HG03565 (cell line): ENCODE measurements at regions not wholly inside any gene's neighbourhood (a gene's known extent, or its start where the extent isn't known, plus 50 kb on each side); places are given as distances from the start of the nearest gene placed in this dataset.

Experiments
- ATAC-seq: cut with Tn5 transposase; IDR thresholded peaks from one replicate; pipeline ENCODE4 v1.9.1; 2021; ENCODE audit warnings: mild to moderate bottlenecking, moderate library complexity; ENCODE audit not compliant: unreplicated experiment

GRCh38 chr21:28758042-28758882 is 234.4 kb downstream of the LTN1 start:
- ATAC-seq = no peak

- no peak for ATAC-seq
These were observed 237.8 kb downstream of the LTN1 start for GRCh38 chr21:28754862-28755261.

GRCh38 chr21:28754127-28754611 is 238.5 kb downstream of the LTN1 start:
- no peak for ATAC-seq

- ATAC-seq = no peak
These were observed 240.5 kb downstream of the LTN1 start for GRCh38 chr21:28752131-28752530.

- ATAC-seq = no peak
These were observed 241.5 kb downstream of the LTN1 start for GRCh38 chr21:28751176-28751575.

GRCh38 chr21:28750565-28750964 is 242.1 kb downstream of the LTN1 start:
- no peak for ATAC-seq

GRCh38 chr21:28749536-28749935 is 243.1 kb downstream of the LTN1 start:
- ATAC-seq = no peak

GRCh38 chr21:28747464-28747863 is 245.2 kb downstream of the LTN1 start:
- ATAC-seq = no peak

- ATAC-seq = no peak
These were observed 246.5 kb downstream of the LTN1 start for GRCh38 chr21:28746166-28746565.

- ATAC-seq = peak; percentile 76
These were observed 247.3 kb downstream of the LTN1 start for GRCh38 chr21:28745131-28746016.

- ATAC-seq = no peak
These were observed 249.0 kb downstream of the LTN1 start for GRCh38 chr21:28743723-28744122.

GRCh38 chr21:28742527-28742926 is 250.2 kb downstream of the LTN1 start:
- no peak for ATAC-seq

GRCh38 chr21:28740125-28740524 is 252.6 kb downstream of the LTN1 start:
- no peak for ATAC-seq

- peak; percentile 82 for ATAC-seq
These were observed 253.8 kb downstream of the LTN1 start for GRCh38 chr21:28738882-28739281.

GRCh38 chr21:28738420-28738704 is 254.3 kb downstream of the LTN1 start:
- no peak for ATAC-seq

- ATAC-seq = no peak
These were observed 254.8 kb downstream of the LTN1 start for GRCh38 chr21:28737674-28738419.

GRCh38 chr21:28734522-28735175 is 258.0 kb downstream of the LTN1 start:
- ATAC-seq = no peak

GRCh38 chr21:28731700-28732321 is 260.9 kb downstream of the LTN1 start:
- no peak for ATAC-seq

GRCh38 chr21:28729887-28730286 is 262.8 kb downstream of the LTN1 start:
- ATAC-seq = no peak

GRCh38 chr21:28727809-28728208 is 264.9 kb downstream of the LTN1 start:
- no peak for ATAC-seq
